IMR-90 (cell line): ENCODE measurements at regions not wholly inside any gene's neighbourhood (a gene's known extent, or its start where the extent isn't known, plus 50 kb on each side); places are given as distances from the start of the nearest gene placed in this dataset.

Experiments used
- ATAC-seq: fragments of 200-7000 bp; cut with Tn5 transposase; 2 replicates; pipeline ENCODE4 v1.9.1; 2020; ENCODE audit warnings: low read depth, mild to moderate bottlenecking, moderate library complexity
- BruUV-seq: library from RNA; stranded (reverse); fragments of 400-500 nt; replicated peaks from 2 replicates; lab custom pipeline; 2021; lab: Mats Ljungman, UMichigan
- CTCF ChIA-PET: fragments of 300-600 bp; formaldehyde crosslinking; extraction: SDS; loops from one replicate; lab custom pipeline; 2021; ENCODE audit warnings: antibody characterized with exemption; lab: Yijun Ruan, JAX
- POLR2A ChIA-PET: fragments of 300-600 bp; sonication (Branson Sonifier 250); formaldehyde crosslinking; loops from one replicate; lab custom pipeline; 2022; ENCODE audit warnings: antibody characterized with exemption; ENCODE audit not compliant: unreplicated experiment; lab: Charles Lee
- DNase-seq: peaks from one replicate; pipeline ENCODE4 v3.0.0; 2013
- H2AFZ ChIP-seq: replicated peaks from 2 replicates; pipeline ENCODE3; 2013; ENCODE audit warnings: low read length, mild to moderate bottlenecking; ENCODE audit not compliant: poor library complexity
- H2AK5ac ChIP-seq: 2 replicates; pipeline ENCODE4 v1.6.1; 2013; ENCODE audit warnings: low read depth, low read length, inconsistent platforms
- H2AK9ac ChIP-seq: replicated peaks from 2 replicates; pipeline ENCODE3; 2013; ENCODE audit warnings: mild to moderate bottlenecking, low read depth, low read length, moderate library complexity; ENCODE audit not compliant: poor library complexity
- H2BK120ac ChIP-seq: 2 replicates; pipeline ENCODE4 v1.6.1; 2013; ENCODE audit warnings: low read depth, low read length, inconsistent platforms
- H2BK15ac ChIP-seq: 3 replicates; pipeline ENCODE4 v1.6.1; 2013; ENCODE audit warnings: low read depth, low read length, inconsistent platforms
- H2BK20ac ChIP-seq: 2 replicates; pipeline ENCODE4 v1.6.1; 2013; ENCODE audit warnings: low read depth, mild to moderate bottlenecking, inconsistent platforms, low read length, moderate library complexity
- H2BK5ac ChIP-seq: 2 replicates; pipeline ENCODE4 v1.6.1; 2013; ENCODE audit warnings: mild to moderate bottlenecking, low read depth, low read length, inconsistent platforms; ENCODE audit not compliant: poor library complexity, severe bottlenecking
- H3K14ac ChIP-seq: replicated peaks from 2 replicates; pipeline ENCODE4 v1.6.1; 2013; ENCODE audit warnings: low read depth, low read length, inconsistent platforms
- H3K18ac ChIP-seq: 2 replicates; pipeline ENCODE4 v1.6.1; 2013; ENCODE audit warnings: low read depth, low read length, control low read depth
- H3K23ac ChIP-seq: 2 replicates; pipeline ENCODE4 v1.6.1; 2013; ENCODE audit warnings: low read depth, low read length, inconsistent platforms
- H3K27ac ChIP-seq: 2 replicates; pipeline ENCODE4 v1.5.1; 2013; ENCODE audit warnings: mild to moderate bottlenecking, control low read depth, low read length; ENCODE audit not compliant: insufficient read depth
- H3K27me3 ChIP-seq: 2 replicates; pipeline ENCODE4 v1.6.1; 2013; ENCODE audit warnings: low read length; ENCODE audit not compliant: control insufficient read depth, insufficient read depth
- H3K36me3 ChIP-seq: 2 replicates; pipeline ENCODE4 v1.6.1; 2013; ENCODE audit warnings: low read length, mixed read lengths; ENCODE audit not compliant: control insufficient read depth, insufficient read depth
- H3K4ac ChIP-seq: 2 replicates; pipeline ENCODE4 v1.6.1; 2013; ENCODE audit warnings: low read depth, low read length, inconsistent platforms
- H3K4me1 ChIP-seq: 2 replicates; pipeline ENCODE4 v1.6.1; 2013; ENCODE audit warnings: low read length, mixed read lengths; ENCODE audit not compliant: control insufficient read depth, insufficient read depth
- H3K4me2 ChIP-seq: 2 replicates; pipeline ENCODE4 v1.6.1; 2013; ENCODE audit warnings: low read depth, mild to moderate bottlenecking, control low read depth, low read length, moderate library complexity
- H3K4me3 ChIP-seq: 2 replicates; pipeline ENCODE4 v1.5.1; 2013; ENCODE audit warnings: low read depth, mild to moderate bottlenecking, control low read depth, low read length, moderate library complexity; ENCODE audit not compliant: insufficient read depth
- H3K56ac ChIP-seq: 2 replicates; pipeline ENCODE4 v1.6.1; 2013; ENCODE audit warnings: low read length, inconsistent platforms; ENCODE audit not compliant: insufficient read depth; ENCODE audit errors: extremely low read depth
- H3K79me1 ChIP-seq, 2 experiments: 2 replicates each; pipeline ENCODE4 v1.6.1; 2013; ENCODE audit warnings: low read length in 2 of 2, inconsistent platforms in 1 of 2, low read depth in 1 of 2
- H3K9ac ChIP-seq: 2 replicates; pipeline ENCODE4 v1.6.1; 2013; ENCODE audit warnings: low read depth, low read length, control low read depth
- H3K9me1 ChIP-seq: 2 replicates; pipeline ENCODE4 v1.6.1; 2013; ENCODE audit warnings: low read length, inconsistent platforms; ENCODE audit not compliant: insufficient read depth
- H3K9me3 ChIP-seq: 2 replicates; pipeline ENCODE4 v1.6.1; 2013; ENCODE audit warnings: low read length; ENCODE audit not compliant: control insufficient read depth, insufficient read depth
- H4K20me1 ChIP-seq: 2 replicates; pipeline ENCODE4 v1.6.1; 2013; ENCODE audit warnings: low read length, inconsistent platforms; ENCODE audit not compliant: insufficient read depth
- H4K5ac ChIP-seq: 2 replicates; pipeline ENCODE4 v1.6.1; 2013; ENCODE audit warnings: mild to moderate bottlenecking, low read depth, low read length, control low read depth
- H4K8ac ChIP-seq, 2 experiments: 2 replicates each; pipeline ENCODE4 v1.6.1; 2013; ENCODE audit warnings: low read depth in 2 of 2, low read length in 2 of 2, control low read depth in 1 of 2, inconsistent platforms in 1 of 2
- H4K91ac ChIP-seq: 2 replicates; pipeline ENCODE4 v1.6.1; 2013; ENCODE audit warnings: low read depth, low read length, inconsistent platforms; ENCODE audit not compliant: insufficient read depth
- RAD21 ChIP-seq: IDR thresholded peaks from 2 replicates; pipeline ENCODE4 v1.6.1; 2012; ENCODE audit warnings: low read length, improper control_type of control experiment
- dilution Hi-C: fragments of 300-500 bp; cut with HindIII; formaldehyde crosslinking; loops from one replicate; pipeline ENCODE4 v1.14.3; 2018; ENCODE audit warnings: low sequenced_read_pairs; ENCODE audit not compliant: unreplicated experiment
- in situ Hi-C: fragments of 300-500 bp; cut with MboI; formaldehyde crosslinking; loops from 3 replicates; pipeline ENCODE4 v1.14.3; 2019; ENCODE audit warnings: low sequenced_read_pairs, inconsistent platforms, mixed read lengths
- intact Hi-C: fragments of 100-400 bp; cut with micrococcal nuclease; formaldehyde crosslinking; loops from 2 replicates; pipeline ENCODE4 v1.10.0; 2022

DNA sequence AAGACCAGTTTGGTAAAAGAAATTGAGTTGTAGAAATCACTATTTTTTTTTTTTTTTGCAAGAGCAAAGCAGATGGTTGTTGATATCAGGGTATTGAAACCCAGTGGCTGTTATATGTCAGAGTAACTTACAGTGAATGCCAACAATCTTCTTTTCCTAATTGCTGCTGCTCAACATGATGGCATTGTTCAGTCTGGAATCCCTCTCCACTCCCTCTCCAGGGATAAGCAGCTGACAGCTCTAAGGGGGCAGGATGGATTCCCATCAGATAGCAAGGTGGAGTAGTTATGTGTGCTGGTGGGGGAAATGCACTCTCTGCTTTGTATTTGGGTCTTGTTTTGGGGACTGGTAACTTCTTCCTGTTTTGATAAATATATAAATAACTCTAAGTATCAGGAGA lies 200.0 kb downstream of the PIK3C3 start:
- in situ Hi-C loops (no loop called here), intact Hi-C loops (no loop called here), dilution Hi-C loops (no loop called here)
- Histone ChIP-seq H3K27me3 (no peaks in the 10 kb centered on the region), H2BK120ac (no peak overlapping the region), H3K79me1 (no peaks in the 10 kb centered on the region), H4K8ac (no peak overlapping the region), H3K36me3 (no peaks in the 10 kb centered on the region), H4K5ac (no peak overlapping the region), H2BK5ac (no peak overlapping the region), H3K4me3 (no peak overlapping the region), H3K27ac (no peak overlapping the region), H3K4ac (no peak overlapping the region), H2BK20ac (no peak overlapping the region), H3K9me3 (no peaks in the 10 kb centered on the region), H2AK5ac (no peak overlapping the region), H2AFZ (no peak overlapping the region), H2BK15ac (no peak overlapping the region), H3K9ac (no peak overlapping the region), H4K20me1 (no peaks in the 10 kb centered on the region), H3K56ac (no peak overlapping the region), H3K4me2 (no peak overlapping the region), H3K18ac (no peak overlapping the region), H3K14ac (no peak overlapping the region), H3K23ac (no peak overlapping the region), H3K9me1 (no peaks in the 10 kb centered on the region), H3K4me1 (no peaks in the 10 kb centered on the region), H4K91ac (no peak overlapping the region), H2AK9ac (no peak overlapping the region)
- ChIA-PET POLR2A (no interaction called here), CTCF (no interaction called here)
- TF ChIP-seq RAD21 = no peak
- ATAC-seq (no peak), DNase-seq (no peak)
- BruUV-seq = no TSS peak
